ENCODE measurements at regions not wholly inside any gene's neighbourhood (a gene's known extent, or its start where the extent isn't known, plus 50 kb on each side); places are given as distances from the start of the nearest gene placed in this dataset.
"Not testable (repeated sequence)": the region's sequence is repeated elsewhere in the genome, so short reads cannot be mapped to it uniquely, and the experiment has no call there.

DNA sequence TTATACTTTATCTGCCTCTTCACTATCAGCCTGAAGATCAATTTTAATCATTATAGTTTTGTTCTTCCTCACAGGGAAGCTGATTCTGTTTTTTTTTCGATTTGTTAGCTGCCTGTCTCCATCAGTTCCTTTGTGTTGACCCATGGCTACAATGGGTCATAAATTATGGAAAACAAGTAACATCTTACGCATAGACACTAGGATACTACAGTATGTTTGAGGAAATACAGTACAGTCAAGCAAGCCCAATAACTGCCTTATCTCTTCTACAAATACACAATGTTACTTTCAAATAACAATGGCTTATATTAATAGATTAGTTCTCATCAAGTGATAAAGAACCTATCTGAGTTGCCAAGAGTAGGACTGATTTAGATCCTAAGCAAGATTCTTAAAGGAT lies 160.5 kb upstream of the FREM1 start:
- H3K9me3 Mint-ChIP-seq, result peaks cover 4% of the 10 kb centered on the region
- H3K27ac Mint-ChIP-seq, result no peak overlapping the region
- H3K27me3 Mint-ChIP-seq (ENCODE audit: low read depth), result peaks cover 17% of the 10 kb centered on the region
- H3K4me1 Mint-ChIP-seq (ENCODE audit: low read depth), result no peaks in the 10 kb centered on the region
- no peak overlapping the region for H3K4me3 Mint-ChIP-seq
- H3K36me3 Mint-ChIP-seq (ENCODE audit: low read depth), result no peaks in the 10 kb centered on the region

DNA sequence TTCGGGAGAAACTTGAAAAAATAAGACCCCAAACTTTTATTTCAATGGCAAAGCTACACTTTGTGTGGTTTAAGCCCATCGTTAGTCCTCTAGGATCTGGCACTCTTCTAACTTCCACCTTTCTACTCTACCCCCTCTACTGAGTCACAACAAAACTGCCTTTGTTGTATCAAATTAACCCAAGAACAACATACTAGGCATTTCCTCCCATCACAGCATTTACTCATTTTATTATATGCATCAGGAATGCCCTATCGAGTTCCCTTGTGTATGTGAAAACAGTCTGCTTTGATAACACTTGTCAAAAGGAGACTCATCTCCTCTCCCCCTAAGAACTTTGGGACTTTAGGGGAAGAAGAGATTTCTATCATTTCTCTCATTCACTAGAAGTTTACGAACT lies 158.9 kb upstream of the FREM1 start:
- Mint-ChIP-seq H3K27ac (no peak overlapping the region), H3K4me3 (no peak overlapping the region), H3K9me3 (no peaks in the 10 kb centered on the region), H3K36me3 (ENCODE audit: low read depth) (no peaks in the 10 kb centered on the region), H3K4me1 (ENCODE audit: low read depth) (no peaks in the 10 kb centered on the region), H3K27me3 (ENCODE audit: low read depth) (peaks cover 17% of the 10 kb centered on the region)

DNA sequence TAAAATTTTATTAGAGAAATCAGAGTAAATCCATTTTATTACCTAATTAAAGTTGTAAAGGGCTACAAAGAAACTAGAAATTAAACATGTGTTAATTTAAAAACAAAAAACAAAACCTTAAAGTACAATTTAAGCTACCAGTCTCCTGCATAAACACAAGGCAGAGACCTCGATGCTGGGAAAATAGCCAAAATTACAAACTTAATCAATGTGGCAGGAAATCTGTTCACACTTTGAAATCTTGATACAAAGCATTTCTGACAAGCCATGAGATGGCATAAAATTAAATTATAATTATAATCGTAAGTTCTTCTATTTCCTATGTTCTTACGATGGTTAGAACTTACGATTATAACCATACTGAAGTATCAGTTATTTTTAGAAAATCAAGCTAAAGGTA lies 158.0 kb upstream of the FREM1 start:
- Mint-ChIP-seq H3K36me3 (ENCODE audit: low read depth) (no peaks in the 10 kb centered on the region), H3K4me1 (ENCODE audit: low read depth) (no peaks in the 10 kb centered on the region), H3K9me3 (no peaks in the 10 kb centered on the region), H3K27ac (no peak overlapping the region), H3K4me3 (no peak overlapping the region), H3K27me3 (ENCODE audit: low read depth) (peaks cover 17% of the 10 kb centered on the region)

DNA sequence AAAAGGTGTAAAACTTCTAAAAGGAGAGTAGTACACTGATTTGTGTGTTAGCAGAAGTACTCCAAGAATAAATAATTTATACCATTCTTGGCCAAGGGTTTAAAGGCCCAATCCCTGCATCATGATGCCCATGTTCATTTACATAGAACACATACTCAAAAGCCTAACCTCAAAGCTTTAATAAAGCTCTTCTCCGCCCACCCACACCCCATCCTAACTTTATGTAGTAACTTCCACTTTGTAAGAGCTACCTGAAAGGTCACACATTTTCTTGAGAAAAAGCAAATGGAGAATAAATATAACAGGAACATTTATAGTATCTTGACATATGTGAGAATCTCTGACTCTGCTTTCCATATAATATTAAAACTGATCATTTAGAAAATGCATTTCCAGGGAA lies 148.8 kb upstream of the FREM1 start:
- H3K27ac Mint-ChIP-seq, result no peak overlapping the region
- no peaks in the 10 kb centered on the region for H3K9me3 Mint-ChIP-seq
- H3K27me3 Mint-ChIP-seq (ENCODE audit: low read depth), result peaks cover 4% of the 10 kb centered on the region
- H3K36me3 Mint-ChIP-seq (ENCODE audit: low read depth), result no peaks in the 10 kb centered on the region
- peaks cover 3% of the 10 kb centered on the region for H3K4me1 Mint-ChIP-seq (ENCODE audit: low read depth)
- H3K4me3 Mint-ChIP-seq, result no peak overlapping the region

DNA sequence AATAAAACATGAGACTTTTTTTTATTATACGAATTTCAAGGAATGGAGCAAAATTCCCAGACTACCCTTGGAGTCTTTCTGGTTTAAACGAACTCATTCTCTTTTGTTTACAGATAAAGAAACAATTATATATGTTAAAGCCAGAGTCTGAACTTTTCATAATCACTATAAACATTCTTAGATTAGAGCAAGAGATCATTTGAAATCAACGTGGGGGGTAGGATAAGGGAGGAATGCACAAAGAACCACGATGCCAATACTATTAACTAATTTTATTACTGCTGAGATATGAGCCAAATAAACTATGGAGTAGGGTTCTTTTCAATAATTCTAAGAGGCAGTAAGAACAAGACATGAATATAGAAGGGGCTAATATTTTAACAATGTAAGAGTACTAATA lies 148.0 kb upstream of the FREM1 start:
- peaks cover 3% of the 10 kb centered on the region for H3K4me1 Mint-ChIP-seq (ENCODE audit: low read depth)
- no peak overlapping the region for H3K27ac Mint-ChIP-seq
- H3K36me3 Mint-ChIP-seq (ENCODE audit: low read depth), result no peaks in the 10 kb centered on the region
- no peaks in the 10 kb centered on the region for H3K9me3 Mint-ChIP-seq
- no peak overlapping the region for H3K4me3 Mint-ChIP-seq
- peaks cover 4% of the 10 kb centered on the region for H3K27me3 Mint-ChIP-seq (ENCODE audit: low read depth)

DNA sequence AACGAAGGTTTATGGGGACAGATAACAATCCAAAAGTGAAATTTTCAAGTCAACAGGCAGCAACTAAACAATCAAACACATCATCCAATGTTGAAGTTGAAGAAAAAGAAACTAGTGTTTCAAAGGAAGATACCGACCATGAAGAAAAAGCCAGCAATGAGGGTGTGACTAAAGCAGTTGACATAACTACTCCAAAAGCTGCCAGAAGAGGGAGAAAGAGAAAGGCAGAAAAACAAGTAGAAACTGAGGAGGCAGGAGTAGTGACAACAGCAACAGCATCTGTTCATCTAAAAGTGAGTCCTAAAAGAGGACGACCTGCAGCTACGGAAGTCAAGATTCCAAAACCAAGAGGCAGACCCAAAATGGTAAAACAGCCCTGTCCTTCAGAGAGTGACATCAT lies 145.1 kb upstream of the FREM1 start:
- not testable (repeated sequence) for H3K27ac Mint-ChIP-seq; H3K36me3 Mint-ChIP-seq (ENCODE audit: low read depth); H3K4me3 Mint-ChIP-seq; H3K27me3 Mint-ChIP-seq (ENCODE audit: low read depth); H3K4me1 Mint-ChIP-seq (ENCODE audit: low read depth); H3K9me3 Mint-ChIP-seq

- H3K27ac Mint-ChIP-seq, result no peak overlapping the region
These were observed 138.5 kb upstream of the FREM1 start for GRCh38 chr9:15048772-15049171.

GRCh38 chr9:15047028-15047551 lies 136.9 kb upstream of the FREM1 start:
- Mint-ChIP-seq H3K36me3 (ENCODE audit: low read depth) (no peaks in the 10 kb centered on the region), H3K9me3 (no peaks in the 10 kb centered on the region), H3K27me3 (ENCODE audit: low read depth) (peaks cover 4% of the 10 kb centered on the region), H3K4me1 (ENCODE audit: low read depth) (no peaks in the 10 kb centered on the region), H3K4me3 (no peak overlapping the region), H3K27ac (no peak overlapping the region)

More at GRCh38 chr9:15048772-15049171, 138.5 kb upstream of the FREM1 start:
- H3K36me3 Mint-ChIP-seq (ENCODE audit: low read depth), result no peaks in the 10 kb centered on the region
- H3K4me3 Mint-ChIP-seq, result no peak overlapping the region
- H3K4me1 Mint-ChIP-seq (ENCODE audit: low read depth), result no peaks in the 10 kb centered on the region
- H3K27me3 Mint-ChIP-seq (ENCODE audit: low read depth), result peaks cover 4% of the 10 kb centered on the region
- H3K9me3 Mint-ChIP-seq, result no peaks in the 10 kb centered on the region

GRCh38 chr9:15033316-15033715 lies 123.1 kb upstream of the FREM1 start:
- no peaks in the 10 kb centered on the region for H3K36me3 Mint-ChIP-seq (ENCODE audit: low read depth)
- H3K27ac Mint-ChIP-seq, result no peak overlapping the region
- no peaks in the 10 kb centered on the region for H3K4me1 Mint-ChIP-seq (ENCODE audit: low read depth)
- H3K27me3 Mint-ChIP-seq (ENCODE audit: low read depth), result no peaks in the 10 kb centered on the region
- H3K9me3 Mint-ChIP-seq, result no peaks in the 10 kb centered on the region
- H3K4me3 Mint-ChIP-seq, result no peak overlapping the region

- no peaks in the 10 kb centered on the region for H3K27me3 Mint-ChIP-seq (ENCODE audit: low read depth)
These were observed 122.6 kb upstream of the FREM1 start for GRCh38 chr9:15032860-15033259.

GRCh38 chr9:15021146-15021545 lies 110.9 kb upstream of the FREM1 start:
- no peaks in the 10 kb centered on the region for H3K36me3 Mint-ChIP-seq (ENCODE audit: low read depth)
- H3K27ac Mint-ChIP-seq, result no peak overlapping the region
- no peak overlapping the region for H3K4me3 Mint-ChIP-seq
- H3K9me3 Mint-ChIP-seq, result peaks cover 9% of the 10 kb centered on the region
- no peaks in the 10 kb centered on the region for H3K27me3 Mint-ChIP-seq (ENCODE audit: low read depth)
- no peaks in the 10 kb centered on the region for H3K4me1 Mint-ChIP-seq (ENCODE audit: low read depth)

More at GRCh38 chr9:15032860-15033259, 122.6 kb upstream of the FREM1 start:
- Mint-ChIP-seq H3K36me3 (ENCODE audit: low read depth) (no peaks in the 10 kb centered on the region), H3K9me3 (no peaks in the 10 kb centered on the region), H3K27ac (no peak overlapping the region), H3K4me3 (no peak overlapping the region), H3K4me1 (ENCODE audit: low read depth) (no peaks in the 10 kb centered on the region)

DNA sequence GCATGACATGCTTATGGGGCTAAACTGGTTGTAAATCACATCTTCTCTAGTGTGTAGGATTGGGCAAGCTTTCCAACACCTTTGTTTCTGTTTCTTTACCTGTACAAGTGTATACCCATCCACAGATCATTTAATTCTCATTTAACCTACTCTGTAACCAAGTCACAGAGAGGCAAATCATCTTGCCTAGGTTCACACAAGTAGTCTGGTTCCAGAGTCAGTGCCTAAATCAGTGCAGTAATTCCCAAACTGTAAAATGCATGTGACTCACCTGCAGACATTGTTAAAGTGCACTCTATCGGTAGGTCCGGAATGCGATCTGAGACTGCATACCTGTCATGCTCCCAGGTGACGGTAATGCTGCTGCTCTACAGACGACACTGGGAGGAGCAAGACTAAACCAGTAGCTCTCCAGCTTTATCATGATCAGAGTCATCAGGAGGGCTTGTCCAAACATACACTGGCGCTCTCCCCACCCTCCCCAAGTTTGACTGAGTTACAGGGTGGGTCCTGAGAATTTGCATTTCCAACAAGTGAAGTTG lies 107.9 kb upstream of the FREM1 start:
- no peaks in the 10 kb centered on the region for H3K9me3 Mint-ChIP-seq
- H3K36me3 Mint-ChIP-seq (ENCODE audit: low read depth), result no peaks in the 10 kb centered on the region
- H3K4me1 Mint-ChIP-seq (ENCODE audit: low read depth), result no peaks in the 10 kb centered on the region
- no peak overlapping the region for H3K4me3 Mint-ChIP-seq
- H3K27me3 Mint-ChIP-seq (ENCODE audit: low read depth), result no peaks in the 10 kb centered on the region
- H3K27ac Mint-ChIP-seq, result no peak overlapping the region

DNA sequence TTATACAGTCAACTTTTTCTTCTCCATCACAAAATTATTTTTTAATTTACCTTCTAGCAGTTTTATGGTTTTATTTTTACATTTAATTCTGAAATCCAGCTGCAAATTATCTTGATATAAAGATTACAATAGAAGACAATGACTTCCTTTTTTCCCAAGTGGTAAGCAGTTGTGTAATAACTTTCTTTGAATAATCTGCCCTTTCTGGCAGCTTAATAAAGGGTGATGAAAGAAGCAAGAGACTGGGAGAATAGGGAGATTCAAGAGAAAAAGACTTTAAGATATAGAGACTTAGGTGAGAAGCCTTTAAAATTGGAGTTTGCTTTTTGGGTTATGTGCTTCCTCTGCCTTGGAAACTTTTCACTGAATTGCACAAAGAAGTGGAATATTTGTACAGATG lies 100.4 kb upstream of the FREM1 start:
- Mint-ChIP-seq H3K27ac (no peak overlapping the region), H3K4me3 (no peak overlapping the region), H3K36me3 (ENCODE audit: low read depth) (no peaks in the 10 kb centered on the region), H3K27me3 (ENCODE audit: low read depth) (peaks cover 4% of the 10 kb centered on the region), H3K4me1 (ENCODE audit: low read depth) (peaks cover 5% of the 10 kb centered on the region), H3K9me3 (peaks cover 5% of the 10 kb centered on the region)

GRCh38 chr9:15007698-15008097 lies 97.5 kb upstream of the FREM1 start:
- Mint-ChIP-seq H3K9me3 (peaks cover 5% of the 10 kb centered on the region), H3K27ac (no peak overlapping the region), H3K36me3 (ENCODE audit: low read depth) (peaks cover 2% of the 10 kb centered on the region), H3K4me3 (no peak overlapping the region), H3K4me1 (ENCODE audit: low read depth) (peaks cover 6% of the 10 kb centered on the region), H3K27me3 (ENCODE audit: low read depth) (peaks cover 4% of the 10 kb centered on the region)

GRCh38 chr9:14994738-14995137 lies 84.5 kb upstream of the FREM1 start:
- no peaks in the 10 kb centered on the region for H3K36me3 Mint-ChIP-seq (ENCODE audit: low read depth)
- no peaks in the 10 kb centered on the region for H3K9me3 Mint-ChIP-seq
- no peak overlapping the region for H3K27ac Mint-ChIP-seq
- no peak overlapping the region for H3K4me3 Mint-ChIP-seq
- no peaks in the 10 kb centered on the region for H3K27me3 Mint-ChIP-seq (ENCODE audit: low read depth)
- peaks cover 43% of the 10 kb centered on the region for H3K4me1 Mint-ChIP-seq (ENCODE audit: low read depth)

Data from T-helper 1 cell treated with Interleukin-12 subunit alpha and Interleukin-12 subunit beta and Interleukin-4 antibody, amounts not matched to agents 30 μg/mL and 1 μg/mL, for 36 hours (primary cell).